ENCODE measurements at regions not wholly inside any gene's neighbourhood (a gene's known extent, or its start where the extent isn't known, plus 50 kb on each side); places are given as distances from the start of the nearest gene placed in this dataset.

DNA sequence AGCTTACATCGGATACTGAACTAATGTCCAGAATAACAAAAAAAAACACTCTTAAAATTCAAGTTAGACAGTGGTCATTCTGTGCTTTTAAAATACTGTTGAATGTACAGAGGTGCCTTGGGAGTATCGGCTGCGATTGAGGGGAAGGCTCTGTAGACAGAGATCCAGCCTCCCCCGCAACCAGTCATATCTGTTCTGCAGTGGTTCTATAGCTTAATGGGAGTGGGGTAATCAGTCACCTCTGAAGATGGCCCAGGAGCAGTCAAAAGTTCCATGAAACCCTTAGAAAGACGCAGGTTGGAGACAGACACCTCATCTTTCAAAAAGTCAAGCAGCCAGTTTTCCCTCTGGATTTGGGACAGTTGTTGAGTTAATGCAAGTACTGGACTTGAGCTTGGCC lies 1486.6 kb upstream of the TMEM132C start:
- TF ChIP-seq, protein P1, sequence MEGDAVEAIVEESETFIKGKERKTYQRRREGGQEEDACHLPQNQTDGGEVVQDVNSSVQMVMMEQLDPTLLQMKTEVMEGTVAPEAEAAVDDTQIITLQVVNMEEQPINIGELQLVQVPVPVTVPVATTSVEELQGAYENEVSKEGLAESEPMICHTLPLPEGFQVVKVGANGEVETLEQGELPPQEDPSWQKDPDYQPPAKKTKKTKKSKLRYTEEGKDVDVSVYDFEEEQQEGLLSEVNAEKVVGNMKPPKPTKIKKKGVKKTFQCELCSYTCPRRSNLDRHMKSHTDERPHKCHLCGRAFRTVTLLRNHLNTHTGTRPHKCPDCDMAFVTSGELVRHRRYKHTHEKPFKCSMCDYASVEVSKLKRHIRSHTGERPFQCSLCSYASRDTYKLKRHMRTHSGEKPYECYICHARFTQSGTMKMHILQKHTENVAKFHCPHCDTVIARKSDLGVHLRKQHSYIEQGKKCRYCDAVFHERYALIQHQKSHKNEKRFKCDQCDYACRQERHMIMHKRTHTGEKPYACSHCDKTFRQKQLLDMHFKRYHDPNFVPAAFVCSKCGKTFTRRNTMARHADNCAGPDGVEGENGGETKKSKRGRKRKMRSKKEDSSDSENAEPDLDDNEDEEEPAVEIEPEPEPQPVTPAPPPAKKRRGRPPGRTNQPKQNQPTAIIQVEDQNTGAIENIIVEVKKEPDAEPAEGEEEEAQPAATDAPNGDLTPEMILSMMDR (IDR thresholded peaks at IDR 0.05) = no peak
- TF ChIP-seq EZH2 (IDR thresholded peaks at IDR 0.05) = no peak
